ENCODE measurements at regions not wholly inside any gene's neighbourhood (a gene's known extent, or its start where the extent isn't known, plus 50 kb on each side); places are given as distances from the start of the nearest gene placed in this dataset.

- no peak for DNase-seq
Observed at GRCh38 chr16:85162478-85163277, 50.4 kb upstream of the CIBAR2 start.

- DNase-seq = no peak
Observed at GRCh38 chr16:85163278-85164112, 51.2 kb upstream of the CIBAR2 start.

- DNase-seq = no peak
Observed at GRCh38 chr16:85164431-85164830, 52.2 kb upstream of the CIBAR2 start.

- DNase-seq = no peak
Observed at GRCh38 chr16:85164838-85165516, 52.7 kb upstream of the CIBAR2 start.

- DNase-seq = no peak
Observed at GRCh38 chr16:85165781-85166180, 53.5 kb upstream of the CIBAR2 start.

GRCh38 chr16:85166281-85166680 lies 54.0 kb upstream of the CIBAR2 start:
- DNase-seq = no peak

- DNase-seq = no peak
Observed at GRCh38 chr16:85166699-85167588, 54.7 kb upstream of the CIBAR2 start.

- DNase-seq = no peak
Observed at GRCh38 chr16:85167589-85168537, 55.6 kb upstream of the CIBAR2 start.

GRCh38 chr16:85168732-85169256 lies 56.5 kb upstream of the CIBAR2 start:
- DNase-seq = no peak

GRCh38 chr16:85169333-85170065 lies 57.2 kb upstream of the CIBAR2 start:
- no peak for DNase-seq

GRCh38 chr16:85170066-85170491 lies 57.8 kb upstream of the CIBAR2 start:
- no peak for DNase-seq

- DNase-seq = no peak
Observed at GRCh38 chr16:85170590-85171003, 58.3 kb upstream of the CIBAR2 start.

GRCh38 chr16:85171004-85171758 lies 58.9 kb upstream of the CIBAR2 start:
- DNase-seq = no peak

- DNase-seq = no peak
Observed at GRCh38 chr16:85171759-85172454, 59.6 kb upstream of the CIBAR2 start.

GRCh38 chr16:85172455-85173145 lies 60.3 kb upstream of the CIBAR2 start:
- no peak for DNase-seq

- no peak for DNase-seq
Observed at GRCh38 chr16:85173146-85173980, 61.1 kb upstream of the CIBAR2 start.
